Neural cell (in vitro differentiated cells): ENCODE measurements at regions not wholly inside any gene's neighbourhood (a gene's known extent, or its start where the extent isn't known, plus 50 kb on each side); places are given as distances from the start of the nearest gene placed in this dataset.

Source experiments
- CTCF ChIP-seq: fragments of 450-650 bp; IDR thresholded peaks from 2 replicates; pipeline ENCODE4 v1.5.1; 2014; ENCODE audit warnings: antibody characterized with exemption, mild to moderate bottlenecking, moderate library complexity; ENCODE audit not compliant: poor library complexity, severe bottlenecking
- EP300 ChIP-seq: fragments of 450-650 bp; conservative IDR thresholded peaks from 2 replicates; pipeline ENCODE4 v1.6.1; 2014; ENCODE audit warnings: antibody characterized with exemption, mild to moderate bottlenecking, moderate library complexity; ENCODE audit not compliant: poor library complexity, severe bottlenecking
- MXI1 ChIP-seq: fragments of 450-650 bp; conservative IDR thresholded peaks from 2 replicates; pipeline ENCODE4 v1.6.1; 2014; ENCODE audit warnings: antibody characterized with exemption, mild to moderate bottlenecking; ENCODE audit not compliant: poor library complexity, severe bottlenecking
- POLR2AphosphoS5 ChIP-seq: IDR thresholded peaks from 2 replicates; pipeline ENCODE4 v1.6.1; 2012
- SMC3 ChIP-seq: fragments of 450-650 bp; conservative IDR thresholded peaks from 2 replicates; pipeline ENCODE4 v1.6.1; 2014; ENCODE audit warnings: antibody characterized with exemption, mild to moderate bottlenecking, moderate library complexity; ENCODE audit not compliant: poor library complexity

GRCh38 chr4:89497517-89498308, 190.1 kb upstream of the GPRIN3 start:
- TF ChIP-seq CTCF (no peak), SMC3 (no peak), MXI1 (no peak), EP300 (no peak), POLR2AphosphoS5 (no peak)
